Activated CD4-positive, alpha-beta memory T cell treated with anti-CD3 and anti-CD28 coated beads for 36 hours (primary cell): ENCODE measurements at regions not wholly inside any gene's neighbourhood (a gene's known extent, or its start where the extent isn't known, plus 50 kb on each side); places are given as distances from the start of the nearest gene placed in this dataset.

Experiments used
- CTCF ChIA-PET: fragments of 350-600 bp; sonication (Branson Sonifier 250); formaldehyde crosslinking; loops from one replicate; lab custom pipeline; 2021; ENCODE audit warnings: antibody characterized with exemption, inconsistent platforms; lab: Charles Lee
- POLR2A ChIA-PET: fragments of 350-600 bp; sonication (Branson Sonifier 250); formaldehyde crosslinking; loops from one replicate; lab custom pipeline; 2021; ENCODE audit warnings: antibody characterized with exemption; lab: Charles Lee
- DNase-seq: peaks from one replicate; pipeline ENCODE4 v3.0.0-alpha.2; 2020
- H3K27ac Mint-ChIP-seq: one replicate; pipeline ENCODE4 v1.8.0; 2021; ENCODE audit warnings: mixed read lengths
- H3K27me3 Mint-ChIP-seq: one replicate; pipeline ENCODE4 v1.8.0; 2021; ENCODE audit warnings: mixed read lengths
- H3K36me3 Mint-ChIP-seq: one replicate; pipeline ENCODE4 v1.8.0; 2021; ENCODE audit warnings: mixed read lengths
- H3K4me1 Mint-ChIP-seq: one replicate; pipeline ENCODE4 v1.8.0; 2021; ENCODE audit warnings: low read depth, mixed read lengths
- H3K4me3 Mint-ChIP-seq: one replicate; pipeline ENCODE4 v1.8.0; 2021; ENCODE audit warnings: mild to moderate bottlenecking, mixed read lengths
- H3K9me3 Mint-ChIP-seq: one replicate; pipeline ENCODE4 v1.8.0; 2021; ENCODE audit warnings: mixed read lengths
- intact Hi-C: fragments of 100-400 bp; cut with micrococcal nuclease; formaldehyde crosslinking; loops from one replicate; pipeline ENCODE4 v1.15.1; 2023

DNA sequence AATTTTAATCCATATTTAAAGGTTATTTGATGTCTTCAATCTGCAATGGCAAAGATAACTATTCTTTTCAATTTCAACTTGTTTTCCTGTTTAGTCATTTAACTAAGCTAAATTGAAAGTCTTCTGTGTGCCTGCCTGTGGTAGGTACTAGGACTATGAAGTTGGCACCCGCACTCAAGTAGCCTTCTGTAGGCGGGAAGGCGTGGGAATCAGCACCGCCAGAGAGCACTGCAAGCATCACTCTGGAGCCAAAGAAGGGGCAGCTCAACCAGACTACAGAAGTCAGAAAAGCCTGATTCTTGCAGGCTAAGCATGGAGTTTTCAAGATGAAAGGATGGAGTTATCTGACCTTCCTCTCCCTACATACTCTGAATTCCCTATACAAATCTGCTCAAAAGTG lies 269.0 kb upstream of the PHF14 start:
- H3K4me1 Mint-ChIP-seq: no peaks in the 10 kb centered on the region
- H3K9me3 Mint-ChIP-seq: peaks cover 13% of the 10 kb centered on the region
- intact Hi-C loops: no loop called here
- no peak overlapping the region for H3K27ac Mint-ChIP-seq
- no peaks in the 10 kb centered on the region for H3K36me3 Mint-ChIP-seq
- ChIA-PET CTCF (no interaction called here), POLR2A (no interaction called here)
- H3K27me3 Mint-ChIP-seq: no peaks in the 10 kb centered on the region
- no peak overlapping the region for H3K4me3 Mint-ChIP-seq
- no peak for DNase-seq

DNA sequence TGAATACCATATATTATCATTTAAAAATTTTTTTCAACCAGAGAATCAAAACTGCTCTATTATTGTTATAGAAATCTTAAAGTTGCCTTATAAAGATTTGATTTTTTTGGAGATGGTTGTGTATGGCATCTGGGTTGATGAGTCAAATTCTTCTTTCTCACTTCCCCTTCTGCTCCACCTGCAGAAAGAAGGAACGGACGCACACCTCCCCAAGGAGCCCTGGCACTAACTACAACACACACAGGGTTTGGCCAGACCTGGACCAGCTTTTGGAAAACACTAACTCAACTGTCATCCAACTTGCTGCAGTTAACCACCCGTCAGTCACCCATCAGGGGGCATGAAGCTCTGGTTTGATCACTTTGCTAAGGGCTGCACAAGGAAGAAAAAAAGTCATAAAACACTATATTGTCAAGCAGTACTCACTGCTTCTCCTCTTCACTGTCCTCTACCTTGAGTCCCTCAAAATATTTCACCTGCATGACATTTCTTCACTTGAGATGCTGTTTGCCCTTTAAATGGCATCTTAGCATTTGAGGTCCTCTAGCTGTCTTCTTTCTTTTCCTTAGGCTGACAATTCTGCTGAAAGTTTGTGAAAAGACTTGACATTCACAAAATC lies 266.7 kb upstream of the PHF14 start:
- Mint-ChIP-seq H3K9me3 (no peaks in the 10 kb centered on the region), H3K4me3 (no peak overlapping the region), H3K27ac (no peak overlapping the region), H3K27me3 (no peaks in the 10 kb centered on the region), H3K4me1 (no peaks in the 10 kb centered on the region), H3K36me3 (no peaks in the 10 kb centered on the region)
- ChIA-PET CTCF (no interaction called here), POLR2A (no interaction called here)
- no peak for DNase-seq
- intact Hi-C loops: no loop called here

DNA sequence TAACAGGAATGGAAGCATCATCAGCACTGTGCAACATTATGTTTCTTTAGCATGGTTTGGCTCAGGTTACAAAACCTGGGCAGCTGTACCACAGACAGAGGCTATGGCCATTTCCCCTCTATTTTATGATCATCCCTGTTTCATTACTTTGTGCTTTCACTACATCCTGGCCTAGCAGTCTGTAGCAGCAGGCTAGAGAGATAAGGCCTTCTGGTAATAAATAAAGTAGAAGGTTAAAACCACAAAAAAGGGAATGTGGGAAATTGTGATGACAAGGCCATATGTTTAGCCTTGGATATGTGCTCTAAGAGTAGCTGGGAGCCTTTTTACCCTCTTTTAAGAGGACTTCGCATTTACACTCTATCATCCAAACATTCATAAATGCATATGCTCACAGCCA lies 266.2 kb upstream of the PHF14 start:
- ChIA-PET POLR2A (no interaction called here), CTCF (no interaction called here)
- intact Hi-C loops: no loop called here
- Mint-ChIP-seq H3K27me3 (no peaks in the 10 kb centered on the region), H3K4me3 (no peak overlapping the region), H3K4me1 (no peaks in the 10 kb centered on the region), H3K27ac (no peak overlapping the region), H3K9me3 (no peaks in the 10 kb centered on the region), H3K36me3 (no peaks in the 10 kb centered on the region)
- DNase-seq: no peak

DNA sequence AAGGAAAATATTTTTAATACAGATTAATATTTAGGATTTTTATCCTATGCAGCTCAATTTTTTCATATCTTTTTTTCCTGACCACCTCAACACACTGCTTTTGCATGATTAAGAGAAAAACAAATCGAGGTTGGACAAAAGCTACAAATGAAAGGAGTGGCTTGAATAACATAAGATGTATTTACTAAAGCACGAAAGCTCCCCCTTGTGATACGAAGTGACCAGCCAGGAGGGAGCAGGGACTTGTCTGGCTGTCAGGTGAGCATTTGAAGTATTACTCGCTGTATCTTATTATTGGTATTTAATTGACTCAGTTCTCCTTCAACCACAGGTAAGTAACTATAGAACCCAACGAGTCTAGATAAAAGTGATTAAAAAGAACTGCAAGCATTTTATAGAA lies 265.2 kb upstream of the PHF14 start:
- no peaks in the 10 kb centered on the region for H3K27me3 Mint-ChIP-seq
- no peak overlapping the region for H3K27ac Mint-ChIP-seq
- H3K36me3 Mint-ChIP-seq: no peaks in the 10 kb centered on the region
- no peaks in the 10 kb centered on the region for H3K9me3 Mint-ChIP-seq
- ChIA-PET POLR2A (no interaction called here), CTCF (no interaction called here)
- intact Hi-C loops: no loop called here
- DNase-seq: no peak
- no peaks in the 10 kb centered on the region for H3K4me1 Mint-ChIP-seq
- H3K4me3 Mint-ChIP-seq: no peak overlapping the region

DNA sequence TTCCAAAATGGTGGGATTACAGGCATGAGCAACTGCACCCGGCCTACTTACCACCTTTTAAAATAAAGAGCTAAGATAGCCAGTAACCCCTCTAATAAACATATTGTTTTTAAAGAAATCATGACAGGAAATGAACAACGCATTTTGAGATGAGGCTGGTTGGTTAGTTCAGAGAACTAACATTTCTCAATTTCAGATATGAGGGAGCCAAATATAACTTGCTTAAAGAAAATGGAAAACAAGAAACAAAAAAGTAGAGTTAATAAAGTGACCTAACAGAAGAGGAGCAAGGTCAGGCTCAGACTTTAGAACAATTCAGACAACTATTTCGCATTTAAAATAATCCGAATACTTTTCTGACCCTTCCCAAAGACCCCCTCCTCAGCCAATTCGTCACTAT lies 254.9 kb upstream of the PHF14 start:
- H3K36me3 Mint-ChIP-seq: no peaks in the 10 kb centered on the region
- no peaks in the 10 kb centered on the region for H3K4me1 Mint-ChIP-seq
- no peak overlapping the region for H3K27ac Mint-ChIP-seq
- no peak overlapping the region for H3K4me3 Mint-ChIP-seq
- H3K9me3 Mint-ChIP-seq: no peaks in the 10 kb centered on the region
- POLR2A ChIA-PET: no interaction called here
- intact Hi-C loops: no loop called here
- DNase-seq: no peak
- no peaks in the 10 kb centered on the region for H3K27me3 Mint-ChIP-seq
- CTCF ChIA-PET: no interaction called here

DNA sequence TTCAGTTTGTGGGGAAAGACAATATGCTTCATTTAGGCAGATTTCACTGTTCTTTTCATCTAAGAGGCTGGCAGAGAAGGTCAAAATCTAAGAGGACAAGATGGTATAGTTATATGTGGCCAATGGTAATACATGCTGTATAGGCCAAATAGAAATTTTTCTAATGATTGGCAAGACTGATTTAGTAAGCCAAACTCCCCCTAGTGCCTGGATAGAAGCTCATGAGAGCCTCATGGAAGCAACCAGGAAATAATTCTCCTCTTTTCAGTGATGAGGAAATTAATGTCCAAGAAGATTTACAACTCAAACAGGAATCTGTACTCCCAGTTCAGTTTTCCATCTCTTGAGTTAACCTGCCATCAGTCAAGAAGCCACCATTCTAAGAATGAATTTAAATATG lies 253.6 kb upstream of the PHF14 start:
- DNase-seq: no peak
- Mint-ChIP-seq H3K27me3 (no peaks in the 10 kb centered on the region), H3K36me3 (no peaks in the 10 kb centered on the region), H3K9me3 (no peaks in the 10 kb centered on the region), H3K27ac (no peak overlapping the region), H3K4me3 (no peak overlapping the region), H3K4me1 (no peaks in the 10 kb centered on the region)
- CTCF ChIA-PET: no interaction called here
- intact Hi-C loops: no loop called here
- POLR2A ChIA-PET: no interaction called here

DNA sequence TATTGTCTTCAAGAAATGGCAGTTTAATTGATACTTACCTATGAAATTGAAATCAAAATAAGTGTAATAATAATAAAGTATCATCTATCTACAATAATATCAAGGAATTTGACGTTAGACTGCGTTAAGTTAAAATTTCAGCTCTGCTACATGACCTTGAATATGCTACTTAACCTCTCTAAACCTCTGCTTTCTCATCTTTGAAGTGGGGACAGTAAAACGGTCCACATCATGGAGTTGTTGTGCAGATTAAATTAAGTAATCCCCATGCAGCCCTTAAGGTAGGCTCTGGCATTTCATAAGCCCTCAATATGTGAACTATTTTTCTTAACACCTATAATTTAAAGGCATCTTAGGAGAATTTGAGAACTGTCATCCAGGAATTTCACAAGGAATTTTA lies 252.4 kb upstream of the PHF14 start:
- intact Hi-C loops: no loop called here

DNA sequence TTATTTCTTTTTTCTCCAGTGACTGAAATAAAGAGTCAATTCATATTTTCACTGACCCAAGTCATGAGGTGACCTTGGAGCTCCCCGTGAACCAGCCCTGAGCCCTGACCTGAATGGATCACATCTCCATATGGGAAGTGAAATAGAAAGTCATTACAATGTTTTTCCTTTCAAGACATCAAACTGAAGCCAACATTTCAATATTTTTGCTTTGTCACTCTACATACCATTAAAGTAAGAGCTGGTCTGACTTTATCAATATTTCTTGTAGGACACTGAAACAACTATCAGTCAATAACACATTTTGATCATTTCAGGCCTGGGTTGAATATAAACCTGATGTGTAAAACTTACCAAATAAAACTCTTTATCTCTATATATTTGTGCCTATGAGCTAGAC lies 249.8 kb upstream of the PHF14 start:
- intact Hi-C loops: no loop called here
- H3K4me3 Mint-ChIP-seq: no peak overlapping the region
- no peaks in the 10 kb centered on the region for H3K36me3 Mint-ChIP-seq
- POLR2A ChIA-PET: no interaction called here
- no peaks in the 10 kb centered on the region for H3K9me3 Mint-ChIP-seq
- CTCF ChIA-PET: no interaction called here
- H3K27me3 Mint-ChIP-seq: no peaks in the 10 kb centered on the region
- H3K27ac Mint-ChIP-seq: no peak overlapping the region
- H3K4me1 Mint-ChIP-seq: no peaks in the 10 kb centered on the region
- DNase-seq: no peak

More for the DNA sequence above, 252.4 kb upstream of the PHF14 start:
- H3K4me1 Mint-ChIP-seq: no peaks in the 10 kb centered on the region
- no peaks in the 10 kb centered on the region for H3K27me3 Mint-ChIP-seq
- no peak overlapping the region for H3K27ac Mint-ChIP-seq
- no peaks in the 10 kb centered on the region for H3K9me3 Mint-ChIP-seq
- H3K36me3 Mint-ChIP-seq: no peaks in the 10 kb centered on the region
- no peak overlapping the region for H3K4me3 Mint-ChIP-seq
- CTCF ChIA-PET: no interaction called here
- DNase-seq: no peak
- POLR2A ChIA-PET: no interaction called here

DNA sequence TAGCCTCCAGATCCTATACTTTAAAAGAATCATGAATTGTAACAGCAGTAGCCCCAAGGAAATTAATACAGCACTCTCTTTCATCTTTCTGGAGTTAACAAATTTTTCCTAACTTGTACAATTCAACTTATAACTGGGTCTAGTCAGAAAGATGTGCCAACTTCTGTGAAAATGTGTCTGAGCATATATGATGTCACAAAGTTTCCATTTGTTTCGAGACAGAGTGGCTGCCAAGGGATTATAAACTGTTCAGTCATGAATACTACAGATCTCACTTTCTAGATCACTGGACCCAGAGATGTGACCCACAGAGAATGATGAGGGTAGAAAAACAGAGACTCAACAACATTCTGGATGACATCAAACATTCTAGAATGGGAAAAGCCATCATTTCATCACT lies 249.2 kb upstream of the PHF14 start:
- H3K4me3 Mint-ChIP-seq: no peak overlapping the region
- H3K36me3 Mint-ChIP-seq: no peaks in the 10 kb centered on the region
- H3K27me3 Mint-ChIP-seq: no peaks in the 10 kb centered on the region
- ChIA-PET CTCF (no interaction called here), POLR2A (no interaction called here)
- H3K9me3 Mint-ChIP-seq: no peaks in the 10 kb centered on the region
- intact Hi-C loops: no loop called here
- no peaks in the 10 kb centered on the region for H3K4me1 Mint-ChIP-seq
- DNase-seq: no peak
- H3K27ac Mint-ChIP-seq: no peak overlapping the region

DNA sequence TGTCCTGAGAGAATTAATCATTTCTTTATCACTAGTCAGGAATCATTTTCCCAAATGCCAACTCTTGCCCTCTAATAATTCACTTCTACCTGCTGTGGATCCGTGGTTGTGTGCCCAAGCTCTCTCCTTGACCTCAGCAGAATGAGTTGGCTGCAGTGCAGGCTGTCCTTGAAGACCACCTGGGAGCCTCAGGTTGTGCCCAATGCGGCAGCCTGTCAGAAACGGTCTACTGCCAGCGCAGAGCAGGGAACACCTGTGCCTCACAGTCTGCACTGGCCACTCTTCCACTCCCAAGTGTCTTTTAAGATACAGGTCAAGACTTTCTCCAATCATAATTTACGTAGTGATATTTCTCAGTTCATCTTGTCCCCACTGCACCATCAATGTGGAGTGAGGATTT lies 246.0 kb upstream of the PHF14 start:
- DNase-seq: no peak
- Mint-ChIP-seq H3K27me3 (no peaks in the 10 kb centered on the region), H3K36me3 (no peaks in the 10 kb centered on the region), H3K9me3 (no peaks in the 10 kb centered on the region), H3K4me3 (no peak overlapping the region), H3K27ac (no peak overlapping the region), H3K4me1 (no peaks in the 10 kb centered on the region)
- intact Hi-C loops: no loop called here
- ChIA-PET CTCF (no interaction called here), POLR2A (no interaction called here)

DNA sequence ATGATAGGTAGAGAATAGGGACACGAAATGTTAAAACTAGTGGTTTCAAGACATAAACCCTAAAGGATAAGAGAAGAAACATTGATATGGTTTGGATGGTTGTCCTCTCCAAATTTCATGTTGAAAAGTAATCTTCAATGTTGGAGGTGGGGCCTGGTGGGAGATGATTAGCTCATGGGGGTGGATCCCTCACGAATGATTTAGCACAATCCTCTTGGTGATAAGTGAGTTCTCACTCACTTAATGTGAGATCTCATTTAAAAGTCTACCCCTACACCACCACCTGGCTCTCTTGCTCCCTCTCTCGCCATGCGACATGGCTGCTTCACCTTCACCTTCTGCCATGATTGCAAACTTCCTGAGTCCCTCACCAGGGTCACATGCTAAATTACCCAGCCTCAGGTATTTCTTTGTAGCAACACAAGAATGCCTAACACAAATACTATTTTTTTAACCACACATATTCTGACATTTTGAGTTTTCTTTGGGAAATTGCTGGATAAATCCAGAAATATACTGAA lies 242.4 kb upstream of the PHF14 start:
- ChIA-PET POLR2A (no interaction called here), CTCF (no interaction called here)
- H3K4me3 Mint-ChIP-seq: no peak overlapping the region
- no peaks in the 10 kb centered on the region for H3K4me1 Mint-ChIP-seq
- H3K27me3 Mint-ChIP-seq: no peaks in the 10 kb centered on the region
- no peak for DNase-seq
- H3K9me3 Mint-ChIP-seq: no peaks in the 10 kb centered on the region
- intact Hi-C loops: no loop called here
- H3K36me3 Mint-ChIP-seq: no peaks in the 10 kb centered on the region
- H3K27ac Mint-ChIP-seq: no peak overlapping the region

DNA sequence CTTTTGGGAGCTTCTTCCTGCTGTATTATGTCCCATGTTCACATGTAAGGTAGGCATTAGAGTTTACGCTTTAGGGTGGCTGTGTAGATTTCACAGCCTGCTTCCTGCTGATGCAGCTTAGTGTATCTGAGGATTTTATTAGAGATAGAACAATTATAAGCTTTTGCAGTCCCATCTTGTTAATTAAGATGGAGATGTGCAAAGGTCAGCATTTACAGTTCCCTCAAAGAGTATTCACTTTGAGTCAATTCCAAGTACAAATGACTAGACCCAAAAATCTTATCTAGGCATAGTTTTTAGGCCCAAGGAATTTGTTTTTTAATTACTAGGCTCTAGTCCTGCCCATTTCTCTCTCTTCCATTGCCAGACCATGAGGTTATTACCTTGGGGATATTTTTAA lies 239.9 kb upstream of the PHF14 start:
- no peak overlapping the region for H3K27ac Mint-ChIP-seq
- no peak for DNase-seq
- no peaks in the 10 kb centered on the region for H3K4me1 Mint-ChIP-seq
- H3K36me3 Mint-ChIP-seq: no peaks in the 10 kb centered on the region
- ChIA-PET CTCF (no interaction called here), POLR2A (no interaction called here)
- no peak overlapping the region for H3K4me3 Mint-ChIP-seq
- H3K9me3 Mint-ChIP-seq: no peaks in the 10 kb centered on the region
- intact Hi-C loops: no loop called here
- H3K27me3 Mint-ChIP-seq: no peaks in the 10 kb centered on the region

DNA sequence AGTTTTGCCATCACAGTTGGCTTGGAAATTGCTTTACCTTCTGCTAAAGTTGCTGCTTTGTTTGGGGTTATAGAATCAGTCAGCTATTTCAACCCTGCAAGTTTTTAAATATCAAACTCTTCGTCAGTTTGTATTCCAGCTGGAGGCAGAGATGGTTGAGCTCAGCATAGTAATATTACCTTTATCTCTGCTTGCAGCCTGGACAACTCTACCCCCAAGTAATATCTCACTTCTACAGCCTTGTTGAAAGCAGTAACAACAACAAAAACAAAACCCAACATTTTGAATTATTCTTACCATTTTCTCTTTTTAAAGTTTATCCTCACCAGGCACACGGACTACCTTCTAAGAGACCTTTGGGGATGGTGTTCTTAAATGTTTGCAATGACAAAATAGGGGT lies 239.1 kb upstream of the PHF14 start:
- Mint-ChIP-seq H3K27ac (no peak overlapping the region), H3K36me3 (no peaks in the 10 kb centered on the region), H3K4me3 (no peak overlapping the region), H3K27me3 (no peaks in the 10 kb centered on the region), H3K4me1 (no peaks in the 10 kb centered on the region), H3K9me3 (no peaks in the 10 kb centered on the region)
- intact Hi-C loops: no loop called here
- ChIA-PET POLR2A (no interaction called here), CTCF (no interaction called here)
- no peak for DNase-seq
